ENCODE measurements at regions not wholly inside any gene's neighbourhood (a gene's known extent, or its start where the extent isn't known, plus 50 kb on each side); places are given as distances from the start of the nearest gene placed in this dataset.

- no peak for DNase-seq
Observed at GRCh38 chr15:36370051-36370730, 209.2 kb upstream of the CDIN1 start.

- DNase-seq, result no peak
Observed at GRCh38 chr15:36370731-36371112, 208.7 kb upstream of the CDIN1 start.

GRCh38 chr15:36371509-36371908 lies 207.9 kb upstream of the CDIN1 start:
- DNase-seq, result no peak

- DNase-seq, result no peak
Observed at GRCh38 chr15:36372968-36373367, 206.5 kb upstream of the CDIN1 start.

- DNase-seq, result no peak
Observed at GRCh38 chr15:36373550-36373949, 205.9 kb upstream of the CDIN1 start.

GRCh38 chr15:36389107-36389506 lies 190.3 kb upstream of the CDIN1 start:
- DNase-seq, result no peak

- no peak for DNase-seq
Observed at GRCh38 chr15:36390491-36390890, 188.9 kb upstream of the CDIN1 start.

GRCh38 chr15:36392676-36393266 lies 186.7 kb upstream of the CDIN1 start:
- DNase-seq, result no peak

- DNase-seq, result no peak
Observed at GRCh38 chr15:36398212-36398611, 181.2 kb upstream of the CDIN1 start.

GRCh38 chr15:36399276-36399675 lies 180.2 kb upstream of the CDIN1 start:
- no peak for DNase-seq

GRCh38 chr15:36400936-36401585 lies 178.4 kb upstream of the CDIN1 start:
- no peak for DNase-seq

GRCh38 chr15:36401586-36401966 lies 177.8 kb upstream of the CDIN1 start:
- no peak for DNase-seq

- DNase-seq, result no peak
Observed at GRCh38 chr15:36403351-36403750, 176.1 kb upstream of the CDIN1 start.

- DNase-seq, result no peak
Observed at GRCh38 chr15:36406366-36406765, 173.1 kb upstream of the CDIN1 start.

- no peak for DNase-seq
Observed at GRCh38 chr15:36406911-36407310, 172.5 kb upstream of the CDIN1 start.

- no peak for DNase-seq
Observed at GRCh38 chr15:36407647-36408046, 171.8 kb upstream of the CDIN1 start.

- no peak for DNase-seq
Observed at GRCh38 chr15:36409819-36410218, 169.6 kb upstream of the CDIN1 start.

GRCh38 chr15:36414670-36415069 lies 164.8 kb upstream of the CDIN1 start:
- DNase-seq, result no peak

GRCh38 chr15:36415643-36416042 lies 163.8 kb upstream of the CDIN1 start:
- no peak for DNase-seq

GRCh38 chr15:36422631-36423030 lies 156.8 kb upstream of the CDIN1 start:
- DNase-seq, result no peak

- no peak for DNase-seq
Observed at GRCh38 chr15:36426691-36427090, 152.7 kb upstream of the CDIN1 start.

- no peak for DNase-seq
Observed at GRCh38 chr15:36428102-36428845, 151.2 kb upstream of the CDIN1 start.

GRCh38 chr15:36429707-36430106 lies 149.7 kb upstream of the CDIN1 start:
- no peak for DNase-seq

GRCh38 chr15:36430280-36430679 lies 149.1 kb upstream of the CDIN1 start:
- DNase-seq, result no peak
